ENCODE measurements at regions not wholly inside any gene's neighbourhood (a gene's known extent, or its start where the extent isn't known, plus 50 kb on each side); places are given as distances from the start of the nearest gene placed in this dataset.

GRCh38 chr5:153223376-153223775, 267.1 kb upstream of the GRIA1 start:
- H3K9me3 Mint-ChIP-seq = peaks cover 3 to 12% (median 10%) of the 10 kb centered on the region in 3 donors
- no peaks in the 10 kb centered on the region for H3K9me3 ChIP-seq
- H3K27me3 Mint-ChIP-seq = no peaks in the 10 kb centered on the region
- H3K27me3 ChIP-seq (replicated peaks in 1 of 2; ENCODE audit: control insufficient read depth in 2 of 2, extremely low read depth in 1 of 2, insufficient read depth in 2 of 2, low read length in 1 of 2) = no peaks in the 10 kb centered on the region
- DNase-seq = no peak
- H3K4me1 Mint-ChIP-seq = no peaks in the 10 kb centered on the region
- WGBS (ENCODE audit: insufficient coverage) = 67% methylated on average over 3 of the region's 6 CpGs
- H3K4me3 Mint-ChIP-seq = no peak overlapping the region
- H3K27ac Mint-ChIP-seq = no peak overlapping the region
- no peaks in the 10 kb centered on the region for H3K4me1 ChIP-seq (ENCODE audit: control insufficient read depth in 1 of 2, extremely low read depth in 1 of 2, insufficient read depth in 2 of 2, low read length in 2 of 2)
- no peak overlapping the region for H3K27ac ChIP-seq (ENCODE audit: low read length)
- CTCF ChIA-PET = no interaction called here
- no peaks in the 10 kb centered on the region for H3K36me3 ChIP-seq (ENCODE audit: control insufficient read depth in 2 of 2, extremely low read depth in 1 of 2, insufficient read depth in 1 of 2, low read length in 1 of 2)
- ATAC-seq (replicated peaks in 1 of 4) = no peak
- H3K36me3 Mint-ChIP-seq = no peaks in the 10 kb centered on the region
- POLR2A ChIA-PET = no interaction called here
- no peak overlapping the region for H3K4me3 ChIP-seq (ENCODE audit: control insufficient read depth in 1 of 2, extremely low read depth in 1 of 2, low read length in 1 of 2)

GRCh38 chr5:153224651-153225050, 265.8 kb upstream of the GRIA1 start:
- POLR2A ChIA-PET = no interaction called here
- no peak overlapping the region for H3K4me3 Mint-ChIP-seq
- H3K9me3 Mint-ChIP-seq = peaks cover 0 to 9% (median 7%) of the 10 kb centered on the region in 3 donors
- CTCF ChIA-PET = no interaction called here
- Histone ChIP-seq H3K27me3 (replicated peaks in 1 of 2; ENCODE audit: control insufficient read depth in 2 of 2, extremely low read depth in 1 of 2, insufficient read depth in 2 of 2, low read length in 1 of 2) (no peaks in the 10 kb centered on the region), H3K27ac (ENCODE audit: low read length) (no peak overlapping the region), H3K36me3 (ENCODE audit: control insufficient read depth in 2 of 2, extremely low read depth in 1 of 2, insufficient read depth in 1 of 2, low read length in 1 of 2) (no peaks in the 10 kb centered on the region), H3K9me3 (no peaks in the 10 kb centered on the region), H3K4me3 (ENCODE audit: control insufficient read depth in 1 of 2, extremely low read depth in 1 of 2, low read length in 1 of 2) (no peak overlapping the region), H3K4me1 (ENCODE audit: control insufficient read depth in 1 of 2, extremely low read depth in 1 of 2, insufficient read depth in 2 of 2, low read length in 2 of 2) (no peaks in the 10 kb centered on the region)
- no peak overlapping the region for H3K27ac Mint-ChIP-seq
- no peaks in the 10 kb centered on the region for H3K27me3 Mint-ChIP-seq
- no peaks in the 10 kb centered on the region for H3K4me1 Mint-ChIP-seq
- ATAC-seq (replicated peaks in 1 of 4) = no peak
- no peak for DNase-seq
- no peaks in the 10 kb centered on the region for H3K36me3 Mint-ChIP-seq

DNA sequence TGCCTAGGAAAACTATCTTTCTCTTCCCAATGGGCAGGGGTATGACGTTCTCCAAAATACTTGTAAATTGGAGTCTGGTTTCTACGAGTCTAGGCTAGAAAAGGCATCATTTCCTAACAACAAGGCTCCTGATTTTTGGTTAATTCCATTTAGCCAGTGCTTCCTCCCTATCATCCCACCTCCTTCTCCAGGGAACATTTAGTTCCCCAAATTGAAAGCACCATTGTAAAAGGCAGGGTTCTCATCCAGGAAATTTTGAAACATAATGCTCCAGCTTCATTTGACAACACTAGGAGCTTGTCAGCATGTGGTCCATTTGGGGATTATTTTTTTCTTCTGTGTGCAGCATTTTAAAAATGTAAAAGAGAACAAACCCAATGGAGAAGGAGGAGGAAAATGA, 256.5 kb upstream of the GRIA1 start:
- peaks cover 3 to 7% (median 3%) of the 10 kb centered on the region in 3 donors for H3K9me3 Mint-ChIP-seq
- Histone ChIP-seq H3K4me1 (ENCODE audit: control insufficient read depth in 1 of 2, extremely low read depth in 1 of 2, insufficient read depth in 2 of 2, low read length in 2 of 2) (no peaks in the 10 kb centered on the region), H3K4me3 (ENCODE audit: control insufficient read depth in 1 of 2, extremely low read depth in 1 of 2, low read length in 1 of 2) (no peak overlapping the region), H3K9me3 (no peaks in the 10 kb centered on the region), H3K27me3 (replicated peaks in 1 of 2; ENCODE audit: control insufficient read depth in 2 of 2, extremely low read depth in 1 of 2, insufficient read depth in 2 of 2, low read length in 1 of 2) (no peaks in the 10 kb centered on the region), H3K27ac (ENCODE audit: low read length) (no peak overlapping the region), H3K36me3 (ENCODE audit: control insufficient read depth in 2 of 2, extremely low read depth in 1 of 2, insufficient read depth in 1 of 2, low read length in 1 of 2) (no peaks in the 10 kb centered on the region)
- H3K27ac Mint-ChIP-seq = no peak overlapping the region
- H3K36me3 Mint-ChIP-seq = no peaks in the 10 kb centered on the region
- ChIA-PET POLR2A (no interaction called here), CTCF (no interaction called here)
- H3K4me1 Mint-ChIP-seq = no peaks in the 10 kb centered on the region
- no peak for DNase-seq
- no peak overlapping the region for H3K4me3 Mint-ChIP-seq
- H3K27me3 Mint-ChIP-seq = no peaks in the 10 kb centered on the region
- ATAC-seq (replicated peaks in 1 of 4) = no peak
- WGBS (ENCODE audit: insufficient coverage) = no CpG with 5 or more reads among the region's 2 CpGs

- Histone ChIP-seq H3K4me3 (ENCODE audit: control insufficient read depth in 1 of 2, extremely low read depth in 1 of 2, low read length in 1 of 2) (no peak overlapping the region), H3K4me1 (ENCODE audit: control insufficient read depth in 1 of 2, extremely low read depth in 1 of 2, insufficient read depth in 2 of 2, low read length in 2 of 2) (no peaks in the 10 kb centered on the region), H3K27ac (ENCODE audit: low read length) (no peak overlapping the region), H3K9me3 (no peaks in the 10 kb centered on the region), H3K27me3 (replicated peaks in 1 of 2; ENCODE audit: control insufficient read depth in 2 of 2, extremely low read depth in 1 of 2, insufficient read depth in 2 of 2, low read length in 1 of 2) (no peaks in the 10 kb centered on the region), H3K36me3 (ENCODE audit: control insufficient read depth in 2 of 2, extremely low read depth in 1 of 2, insufficient read depth in 1 of 2, low read length in 1 of 2) (no peaks in the 10 kb centered on the region)
- H3K4me1 Mint-ChIP-seq = no peaks in the 10 kb centered on the region
- H3K9me3 Mint-ChIP-seq = peaks cover 3 to 7% (median 4%) of the 10 kb centered on the region in 3 donors
- no peaks in the 10 kb centered on the region for H3K27me3 Mint-ChIP-seq
- H3K27ac Mint-ChIP-seq = no peak overlapping the region
- POLR2A ChIA-PET = no interaction called here
- ATAC-seq (replicated peaks in 1 of 4) = no peak
- H3K4me3 Mint-ChIP-seq = no peak overlapping the region
- DNase-seq = no peak
- WGBS (ENCODE audit: insufficient coverage) = 61% methylated on average over 2 of the region's 3 CpGs
- CTCF ChIA-PET = no interaction called here
- H3K36me3 Mint-ChIP-seq = no peaks in the 10 kb centered on the region
Observed at GRCh38 chr5:153236319-153236718, 254.2 kb upstream of the GRIA1 start.

DNA sequence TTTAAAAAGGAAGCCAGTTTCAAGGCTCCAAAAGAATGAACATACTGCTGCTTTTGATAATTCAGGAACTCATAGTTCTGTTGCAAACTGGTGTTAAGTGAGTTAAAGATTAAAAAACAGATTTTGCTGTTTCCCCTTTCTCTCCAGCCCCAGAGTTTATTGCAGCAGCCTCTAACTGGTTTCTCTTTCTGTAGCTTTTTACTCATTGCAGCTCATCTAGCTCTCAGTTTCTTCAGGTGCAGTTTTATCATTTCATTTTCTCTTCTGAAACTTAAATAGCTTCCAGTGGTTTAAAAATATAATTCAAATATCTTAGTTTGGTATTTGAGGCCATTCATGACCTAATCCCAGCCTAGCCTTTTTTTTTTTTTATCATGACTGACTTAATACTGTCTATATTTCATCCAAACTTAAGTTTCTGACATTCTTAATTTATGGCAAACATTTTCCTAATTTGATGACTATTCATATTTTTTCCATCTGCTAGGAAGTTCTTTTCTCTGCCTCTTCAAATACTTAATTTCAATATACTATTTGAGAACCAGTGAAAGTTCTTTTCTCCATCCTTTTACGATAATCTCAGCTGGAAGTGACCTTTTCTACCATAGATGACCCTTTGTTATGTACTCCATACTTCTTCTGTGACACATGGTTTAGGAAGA, 252.7 kb upstream of the GRIA1 start:
- Mint-ChIP-seq H3K4me3 (no peak overlapping the region), H3K36me3 (no peaks in the 10 kb centered on the region), H3K4me1 (no peaks in the 10 kb centered on the region), H3K27ac (no peak overlapping the region), H3K27me3 (no peaks in the 10 kb centered on the region), H3K9me3 (peaks cover 3 to 7% (median 4%) of the 10 kb centered on the region in 3 donors)
- ATAC-seq (replicated peaks in 1 of 4) = no peak
- no peak overlapping the region for H3K4me3 ChIP-seq (ENCODE audit: control insufficient read depth in 1 of 2, extremely low read depth in 1 of 2, low read length in 1 of 2)
- POLR2A ChIA-PET = no interaction called here
- no peak overlapping the region for H3K27ac ChIP-seq (ENCODE audit: low read length)
- CTCF ChIA-PET = interaction anchor here in 1 of 2 donors (0.7 kb wide), 1 partner anchor 39 kb away, joined by 3 read pairs; no protein-coding TSS in a partner anchor
- H3K9me3 ChIP-seq = no peaks in the 10 kb centered on the region
- H3K27me3 ChIP-seq (replicated peaks in 1 of 2; ENCODE audit: control insufficient read depth in 2 of 2, extremely low read depth in 1 of 2, insufficient read depth in 2 of 2, low read length in 1 of 2) = no peaks in the 10 kb centered on the region
- no peaks in the 10 kb centered on the region for H3K4me1 ChIP-seq (ENCODE audit: control insufficient read depth in 1 of 2, extremely low read depth in 1 of 2, insufficient read depth in 2 of 2, low read length in 2 of 2)
- no CpG with 5 or more reads among the region's 1 CpG for WGBS (ENCODE audit: insufficient coverage)
- H3K36me3 ChIP-seq (ENCODE audit: control insufficient read depth in 2 of 2, extremely low read depth in 1 of 2, insufficient read depth in 1 of 2, low read length in 1 of 2) = no peaks in the 10 kb centered on the region
- DNase-seq = no peak

DNA sequence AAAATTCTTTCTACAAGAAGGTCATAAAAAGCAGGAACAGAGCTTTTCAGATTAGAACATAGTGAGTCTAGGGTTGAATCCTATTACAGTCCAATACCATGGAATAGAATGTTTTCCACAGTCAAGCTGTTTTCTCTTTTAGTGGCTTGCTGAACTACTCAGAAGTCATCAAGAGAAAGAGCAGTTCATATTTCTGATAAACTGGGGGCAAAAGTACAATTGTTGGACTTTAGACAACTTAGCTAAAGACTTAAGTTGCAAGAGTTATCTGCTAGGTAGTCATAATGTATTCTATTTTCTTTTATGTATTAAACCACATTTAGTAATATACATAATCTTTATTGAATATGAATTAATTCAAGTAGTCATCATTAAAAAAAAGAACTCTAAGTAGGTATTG, 233.1 kb upstream of the GRIA1 start:
- no peaks in the 10 kb centered on the region for H3K36me3 Mint-ChIP-seq
- H3K27ac Mint-ChIP-seq = no peak overlapping the region
- ChIA-PET CTCF (no interaction called here), POLR2A (interaction anchor here in 1 of 2 donors (0.7 kb wide), 1 partner anchor 66 kb away, joined by 3 read pairs; no protein-coding TSS in a partner anchor)
- Histone ChIP-seq H3K27ac (ENCODE audit: low read length) (no peak overlapping the region), H3K4me1 (ENCODE audit: control insufficient read depth in 1 of 2, extremely low read depth in 1 of 2, insufficient read depth in 2 of 2, low read length in 2 of 2) (no peaks in the 10 kb centered on the region), H3K36me3 (ENCODE audit: control insufficient read depth in 2 of 2, extremely low read depth in 1 of 2, insufficient read depth in 1 of 2, low read length in 1 of 2) (no peaks in the 10 kb centered on the region), H3K27me3 (replicated peaks in 1 of 2; ENCODE audit: control insufficient read depth in 2 of 2, extremely low read depth in 1 of 2, insufficient read depth in 2 of 2, low read length in 1 of 2) (no peaks in the 10 kb centered on the region), H3K4me3 (ENCODE audit: control insufficient read depth in 1 of 2, extremely low read depth in 1 of 2, low read length in 1 of 2) (no peak overlapping the region), H3K9me3 (no peaks in the 10 kb centered on the region)
- H3K27me3 Mint-ChIP-seq = no peaks in the 10 kb centered on the region
- H3K9me3 Mint-ChIP-seq = peaks cover 3 to 10% (median 5%) of the 10 kb centered on the region in 3 donors
- ATAC-seq (replicated peaks in 1 of 4) = no peak
- no peak overlapping the region for H3K4me3 Mint-ChIP-seq
- no peaks in the 10 kb centered on the region for H3K4me1 Mint-ChIP-seq
- DNase-seq = no peak

GRCh38 chr5:153258469-153258868, 232.0 kb upstream of the GRIA1 start:
- Histone ChIP-seq H3K27ac (ENCODE audit: low read length) (no peak overlapping the region), H3K9me3 (no peaks in the 10 kb centered on the region), H3K36me3 (ENCODE audit: control insufficient read depth in 2 of 2, extremely low read depth in 1 of 2, insufficient read depth in 1 of 2, low read length in 1 of 2) (no peaks in the 10 kb centered on the region), H3K4me1 (ENCODE audit: control insufficient read depth in 1 of 2, extremely low read depth in 1 of 2, insufficient read depth in 2 of 2, low read length in 2 of 2) (no peaks in the 10 kb centered on the region), H3K4me3 (ENCODE audit: control insufficient read depth in 1 of 2, extremely low read depth in 1 of 2, low read length in 1 of 2) (no peak overlapping the region), H3K27me3 (replicated peaks in 1 of 2; ENCODE audit: control insufficient read depth in 2 of 2, extremely low read depth in 1 of 2, insufficient read depth in 2 of 2, low read length in 1 of 2) (no peaks in the 10 kb centered on the region)
- POLR2A ChIA-PET = no interaction called here
- H3K27ac Mint-ChIP-seq = no peak overlapping the region
- no peak overlapping the region for H3K4me3 Mint-ChIP-seq
- no CpG with 5 or more reads among the region's 3 CpGs for WGBS (ENCODE audit: insufficient coverage)
- DNase-seq = no peak
- ATAC-seq (replicated peaks in 1 of 4) = no peak
- no peaks in the 10 kb centered on the region for H3K4me1 Mint-ChIP-seq
- no peaks in the 10 kb centered on the region for H3K27me3 Mint-ChIP-seq
- CTCF ChIA-PET = no interaction called here
- no peaks in the 10 kb centered on the region for H3K36me3 Mint-ChIP-seq
- peaks cover under 1 to 5% (median 3%) of the 10 kb centered on the region in 3 donors for H3K9me3 Mint-ChIP-seq
